ENCODE measurements at regions not wholly inside any gene's neighbourhood (a gene's known extent, or its start where the extent isn't known, plus 50 kb on each side); places are given as distances from the start of the nearest gene placed in this dataset.

- Histone ChIP-seq H3K9me3 (ENCODE audit: control insufficient read depth in 1 of 2, low read length in 2 of 2) (no peaks in the 10 kb centered on the region), H3K4me3 (ENCODE audit: low read depth in 1 of 2, low read length in 2 of 2) (no peak overlapping the region), H3K4me1 (ENCODE audit: control insufficient read depth in 1 of 2, insufficient read depth in 2 of 2, low read length in 2 of 2) (no peaks in the 10 kb centered on the region), H3K36me3 (ENCODE audit: control insufficient read depth in 1 of 2, insufficient read depth in 2 of 2, low read length in 2 of 2) (no peaks in the 10 kb centered on the region), H3K27me3 (ENCODE audit: control insufficient read depth in 1 of 2, insufficient read depth in 2 of 2, low read length in 2 of 2) (no peaks in the 10 kb centered on the region), H3K9ac (ENCODE audit: low read depth in 1 of 2, low read length in 2 of 2) (no peak overlapping the region), H3K27ac (ENCODE audit: low read depth, low read length) (no peak overlapping the region)
These were observed 671.4 kb upstream of the ADGRL2 start for GRCh38 chr1:81129366-81129765.

GRCh38 chr1:81128079-81128478 is 672.7 kb upstream of the ADGRL2 start:
- no peaks in the 10 kb centered on the region for H3K9me3 ChIP-seq (ENCODE audit: control insufficient read depth in 1 of 2, low read length in 2 of 2)
- H3K9ac ChIP-seq (ENCODE audit: low read depth in 1 of 2, low read length in 2 of 2) = no peak overlapping the region
- no peaks in the 10 kb centered on the region for H3K36me3 ChIP-seq (ENCODE audit: control insufficient read depth in 1 of 2, insufficient read depth in 2 of 2, low read length in 2 of 2)
- no peaks in the 10 kb centered on the region for H3K27me3 ChIP-seq (ENCODE audit: control insufficient read depth in 1 of 2, insufficient read depth in 2 of 2, low read length in 2 of 2)
- H3K27ac ChIP-seq (ENCODE audit: low read depth, low read length) = no peak overlapping the region
- H3K4me3 ChIP-seq (ENCODE audit: low read depth in 1 of 2, low read length in 2 of 2) = no peak overlapping the region
- H3K4me1 ChIP-seq (ENCODE audit: control insufficient read depth in 1 of 2, insufficient read depth in 2 of 2, low read length in 2 of 2) = no peaks in the 10 kb centered on the region

GRCh38 chr1:81126989-81127581 is 673.6 kb upstream of the ADGRL2 start:
- no peaks in the 10 kb centered on the region for H3K27me3 ChIP-seq (ENCODE audit: control insufficient read depth in 1 of 2, insufficient read depth in 2 of 2, low read length in 2 of 2)
- H3K4me3 ChIP-seq (ENCODE audit: low read depth in 1 of 2, low read length in 2 of 2) = no peak overlapping the region
- H3K36me3 ChIP-seq (ENCODE audit: control insufficient read depth in 1 of 2, insufficient read depth in 2 of 2, low read length in 2 of 2) = no peaks in the 10 kb centered on the region
- no peaks in the 10 kb centered on the region for H3K9me3 ChIP-seq (ENCODE audit: control insufficient read depth in 1 of 2, low read length in 2 of 2)
- H3K9ac ChIP-seq (ENCODE audit: low read depth in 1 of 2, low read length in 2 of 2) = no peak overlapping the region
- no peak overlapping the region for H3K27ac ChIP-seq (ENCODE audit: low read depth, low read length)
- no peaks in the 10 kb centered on the region for H3K4me1 ChIP-seq (ENCODE audit: control insufficient read depth in 1 of 2, insufficient read depth in 2 of 2, low read length in 2 of 2)

GRCh38 chr1:81125672-81126071 is 675.1 kb upstream of the ADGRL2 start:
- H3K4me3 ChIP-seq (ENCODE audit: low read depth in 1 of 2, low read length in 2 of 2) = no peak overlapping the region
- H3K9me3 ChIP-seq (ENCODE audit: control insufficient read depth in 1 of 2, low read length in 2 of 2) = no peaks in the 10 kb centered on the region
- H3K36me3 ChIP-seq (ENCODE audit: control insufficient read depth in 1 of 2, insufficient read depth in 2 of 2, low read length in 2 of 2) = no peaks in the 10 kb centered on the region
- no peak overlapping the region for H3K27ac ChIP-seq (ENCODE audit: low read depth, low read length)
- H3K9ac ChIP-seq (ENCODE audit: low read depth in 1 of 2, low read length in 2 of 2) = no peak overlapping the region
- H3K27me3 ChIP-seq (ENCODE audit: control insufficient read depth in 1 of 2, insufficient read depth in 2 of 2, low read length in 2 of 2) = no peaks in the 10 kb centered on the region
- H3K4me1 ChIP-seq (ENCODE audit: control insufficient read depth in 1 of 2, insufficient read depth in 2 of 2, low read length in 2 of 2) = no peaks in the 10 kb centered on the region

- H3K27me3 ChIP-seq (ENCODE audit: control insufficient read depth in 1 of 2, insufficient read depth in 2 of 2, low read length in 2 of 2) = no peaks in the 10 kb centered on the region
- H3K36me3 ChIP-seq (ENCODE audit: control insufficient read depth in 1 of 2, insufficient read depth in 2 of 2, low read length in 2 of 2) = no peaks in the 10 kb centered on the region
- no peaks in the 10 kb centered on the region for H3K9me3 ChIP-seq (ENCODE audit: control insufficient read depth in 1 of 2, low read length in 2 of 2)
- no peaks in the 10 kb centered on the region for H3K4me1 ChIP-seq (ENCODE audit: control insufficient read depth in 1 of 2, insufficient read depth in 2 of 2, low read length in 2 of 2)
- no peak overlapping the region for H3K4me3 ChIP-seq (ENCODE audit: low read depth in 1 of 2, low read length in 2 of 2)
- H3K9ac ChIP-seq (ENCODE audit: low read depth in 1 of 2, low read length in 2 of 2) = no peak overlapping the region
- H3K27ac ChIP-seq (ENCODE audit: low read depth, low read length) = no peak overlapping the region
These were observed 679.4 kb upstream of the ADGRL2 start for GRCh38 chr1:81121306-81121705.

- Histone ChIP-seq H3K36me3 (ENCODE audit: control insufficient read depth in 1 of 2, insufficient read depth in 2 of 2, low read length in 2 of 2) (no peaks in the 10 kb centered on the region), H3K4me1 (ENCODE audit: control insufficient read depth in 1 of 2, insufficient read depth in 2 of 2, low read length in 2 of 2) (no peaks in the 10 kb centered on the region), H3K9ac (ENCODE audit: low read depth in 1 of 2, low read length in 2 of 2) (no peak overlapping the region), H3K9me3 (ENCODE audit: control insufficient read depth in 1 of 2, low read length in 2 of 2) (no peaks in the 10 kb centered on the region), H3K27ac (ENCODE audit: low read depth, low read length) (no peak overlapping the region), H3K27me3 (ENCODE audit: control insufficient read depth in 1 of 2, insufficient read depth in 2 of 2, low read length in 2 of 2) (no peaks in the 10 kb centered on the region), H3K4me3 (ENCODE audit: low read depth in 1 of 2, low read length in 2 of 2) (no peak overlapping the region)
These were observed 681.4 kb upstream of the ADGRL2 start for GRCh38 chr1:81119319-81119718.

- Histone ChIP-seq H3K4me3 (ENCODE audit: low read depth in 1 of 2, low read length in 2 of 2) (no peak overlapping the region), H3K27me3 (ENCODE audit: control insufficient read depth in 1 of 2, insufficient read depth in 2 of 2, low read length in 2 of 2) (no peaks in the 10 kb centered on the region), H3K36me3 (ENCODE audit: control insufficient read depth in 1 of 2, insufficient read depth in 2 of 2, low read length in 2 of 2) (no peaks in the 10 kb centered on the region), H3K9ac (ENCODE audit: low read depth in 1 of 2, low read length in 2 of 2) (no peak overlapping the region), H3K27ac (ENCODE audit: low read depth, low read length) (no peak overlapping the region), H3K9me3 (ENCODE audit: control insufficient read depth in 1 of 2, low read length in 2 of 2) (no peaks in the 10 kb centered on the region), H3K4me1 (ENCODE audit: control insufficient read depth in 1 of 2, insufficient read depth in 2 of 2, low read length in 2 of 2) (no peaks in the 10 kb centered on the region)
These were observed 682.2 kb upstream of the ADGRL2 start for GRCh38 chr1:81118550-81118949.

- H3K4me1 ChIP-seq (ENCODE audit: control insufficient read depth in 1 of 2, insufficient read depth in 2 of 2, low read length in 2 of 2) = no peaks in the 10 kb centered on the region
- no peaks in the 10 kb centered on the region for H3K9me3 ChIP-seq (ENCODE audit: control insufficient read depth in 1 of 2, low read length in 2 of 2)
- H3K9ac ChIP-seq (ENCODE audit: low read depth in 1 of 2, low read length in 2 of 2) = no peak overlapping the region
- no peak overlapping the region for H3K4me3 ChIP-seq (ENCODE audit: low read depth in 1 of 2, low read length in 2 of 2)
- H3K27me3 ChIP-seq (ENCODE audit: control insufficient read depth in 1 of 2, insufficient read depth in 2 of 2, low read length in 2 of 2) = no peaks in the 10 kb centered on the region
- H3K27ac ChIP-seq (ENCODE audit: low read depth, low read length) = no peak overlapping the region
- H3K36me3 ChIP-seq (ENCODE audit: control insufficient read depth in 1 of 2, insufficient read depth in 2 of 2, low read length in 2 of 2) = no peaks in the 10 kb centered on the region
These were observed 685.3 kb upstream of the ADGRL2 start for GRCh38 chr1:81115422-81115821.

- Histone ChIP-seq H3K4me3 (ENCODE audit: low read depth in 1 of 2, low read length in 2 of 2) (no peak overlapping the region), H3K36me3 (ENCODE audit: control insufficient read depth in 1 of 2, insufficient read depth in 2 of 2, low read length in 2 of 2) (no peaks in the 10 kb centered on the region), H3K9ac (ENCODE audit: low read depth in 1 of 2, low read length in 2 of 2) (no peak overlapping the region), H3K27ac (ENCODE audit: low read depth, low read length) (no peak overlapping the region), H3K9me3 (ENCODE audit: control insufficient read depth in 1 of 2, low read length in 2 of 2) (no peaks in the 10 kb centered on the region), H3K27me3 (ENCODE audit: control insufficient read depth in 1 of 2, insufficient read depth in 2 of 2, low read length in 2 of 2) (no peaks in the 10 kb centered on the region), H3K4me1 (ENCODE audit: control insufficient read depth in 1 of 2, insufficient read depth in 2 of 2, low read length in 2 of 2) (no peaks in the 10 kb centered on the region)
These were observed 686.5 kb upstream of the ADGRL2 start for GRCh38 chr1:81114191-81114590.

GRCh38 chr1:81113688-81114087 is 687.0 kb upstream of the ADGRL2 start:
- H3K4me3 ChIP-seq (ENCODE audit: low read depth in 1 of 2, low read length in 2 of 2) = no peak overlapping the region
- H3K27me3 ChIP-seq (ENCODE audit: control insufficient read depth in 1 of 2, insufficient read depth in 2 of 2, low read length in 2 of 2) = no peaks in the 10 kb centered on the region
- no peak overlapping the region for H3K27ac ChIP-seq (ENCODE audit: low read depth, low read length)
- no peaks in the 10 kb centered on the region for H3K36me3 ChIP-seq (ENCODE audit: control insufficient read depth in 1 of 2, insufficient read depth in 2 of 2, low read length in 2 of 2)
- H3K9me3 ChIP-seq (ENCODE audit: control insufficient read depth in 1 of 2, low read length in 2 of 2) = no peaks in the 10 kb centered on the region
- H3K4me1 ChIP-seq (ENCODE audit: control insufficient read depth in 1 of 2, insufficient read depth in 2 of 2, low read length in 2 of 2) = no peaks in the 10 kb centered on the region
- H3K9ac ChIP-seq (ENCODE audit: low read depth in 1 of 2, low read length in 2 of 2) = no peak overlapping the region

GRCh38 chr1:81111818-81112217 is 688.9 kb upstream of the ADGRL2 start:
- H3K36me3 ChIP-seq (ENCODE audit: control insufficient read depth in 1 of 2, insufficient read depth in 2 of 2, low read length in 2 of 2) = no peaks in the 10 kb centered on the region
- H3K9ac ChIP-seq (ENCODE audit: low read depth in 1 of 2, low read length in 2 of 2) = no peak overlapping the region
- no peaks in the 10 kb centered on the region for H3K27me3 ChIP-seq (ENCODE audit: control insufficient read depth in 1 of 2, insufficient read depth in 2 of 2, low read length in 2 of 2)
- no peak overlapping the region for H3K4me3 ChIP-seq (ENCODE audit: low read depth in 1 of 2, low read length in 2 of 2)
- no peak overlapping the region for H3K27ac ChIP-seq (ENCODE audit: low read depth, low read length)
- H3K4me1 ChIP-seq (ENCODE audit: control insufficient read depth in 1 of 2, insufficient read depth in 2 of 2, low read length in 2 of 2) = no peaks in the 10 kb centered on the region
- no peaks in the 10 kb centered on the region for H3K9me3 ChIP-seq (ENCODE audit: control insufficient read depth in 1 of 2, low read length in 2 of 2)
